ENCODE measurements at regions not wholly inside any gene's neighbourhood (a gene's known extent, or its start where the extent isn't known, plus 50 kb on each side); places are given as distances from the start of the nearest gene placed in this dataset.
A peak's percentile ranks its signal among the peaks of the same experiment; 100 is the strongest.

- H3K4me3 ChIP-seq (ENCODE audit: low read depth, low read length), result no peak overlapping the region
Measured at GRCh38 chr17:12282056-12282455, 261.4 kb downstream of the MAP2K4 start.

GRCh38 chr17:12287953-12288352, 267.3 kb downstream of the MAP2K4 start:
- no peaks in the 10 kb centered on the region for H3K36me3 ChIP-seq (ENCODE audit: control insufficient read depth, insufficient read depth, low read length)
- no peak overlapping the region for H3K4me3 ChIP-seq (ENCODE audit: low read depth, low read length)
- DNase-seq (ENCODE audit: low read depth), result no peak
- CTCF ChIA-PET, result no interaction called here
- POLR2A ChIA-PET, result no interaction called here
- no peak for TF ChIP-seq CTCF (IDR thresholded peaks at IDR 0.05; ENCODE audit: insufficient read depth, low read depth, low read length)
- H3K27me3 ChIP-seq (ENCODE audit: control insufficient read depth, insufficient read depth, low read length), result no peaks in the 10 kb centered on the region

More at GRCh38 chr17:12282056-12282455, 261.4 kb downstream of the MAP2K4 start:
- no peaks in the 10 kb centered on the region for H3K36me3 ChIP-seq (ENCODE audit: control insufficient read depth, insufficient read depth, low read length)
- peak; percentile 4 for DNase-seq (ENCODE audit: low read depth)
- TF ChIP-seq CTCF (IDR thresholded peaks at IDR 0.05; ENCODE audit: insufficient read depth, low read depth, low read length), result no peak
- CTCF ChIA-PET, result no interaction called here
- POLR2A ChIA-PET, result no interaction called here
- no peaks in the 10 kb centered on the region for H3K27me3 ChIP-seq (ENCODE audit: control insufficient read depth, insufficient read depth, low read length)

GRCh38 chr17:12290207-12290606, 269.5 kb downstream of the MAP2K4 start:
- Histone ChIP-seq H3K36me3 (ENCODE audit: control insufficient read depth, insufficient read depth, low read length) (no peaks in the 10 kb centered on the region), H3K4me3 (ENCODE audit: low read depth, low read length) (no peak overlapping the region), H3K27me3 (ENCODE audit: control insufficient read depth, insufficient read depth, low read length) (no peaks in the 10 kb centered on the region)
- ChIA-PET POLR2A (no interaction called here), CTCF (no interaction called here)
- DNase-seq (ENCODE audit: low read depth), result no peak
- no peak for TF ChIP-seq CTCF (IDR thresholded peaks at IDR 0.05; ENCODE audit: insufficient read depth, low read depth, low read length)

- no peaks in the 10 kb centered on the region for H3K27me3 ChIP-seq (ENCODE audit: control insufficient read depth, insufficient read depth, low read length)
- no peak for TF ChIP-seq CTCF (IDR thresholded peaks at IDR 0.05; ENCODE audit: insufficient read depth, low read depth, low read length)
- no peak overlapping the region for H3K4me3 ChIP-seq (ENCODE audit: low read depth, low read length)
- ChIA-PET CTCF (interaction anchor here (1.0 kb wide), 1 partner anchor 26 kb away, joined by 3 read pairs; no protein-coding TSS in a partner anchor), POLR2A (no interaction called here)
- no peaks in the 10 kb centered on the region for H3K36me3 ChIP-seq (ENCODE audit: control insufficient read depth, insufficient read depth, low read length)
- no peak for DNase-seq (ENCODE audit: low read depth)
Measured at GRCh38 chr17:12296209-12296625, 275.5 kb downstream of the MAP2K4 start.

- no peak for DNase-seq (ENCODE audit: low read depth)
- Histone ChIP-seq H3K4me3 (ENCODE audit: low read depth, low read length) (no peak overlapping the region), H3K27me3 (ENCODE audit: control insufficient read depth, insufficient read depth, low read length) (no peaks in the 10 kb centered on the region), H3K36me3 (ENCODE audit: control insufficient read depth, insufficient read depth, low read length) (no peaks in the 10 kb centered on the region)
- CTCF ChIA-PET, result no interaction called here
- POLR2A ChIA-PET, result no interaction called here
- no peak for TF ChIP-seq CTCF (IDR thresholded peaks at IDR 0.05; ENCODE audit: insufficient read depth, low read depth, low read length)
Measured at GRCh38 chr17:12301551-12301950, 280.9 kb downstream of the MAP2K4 start.

Measured in BJ (cell line).